Right lobe of liver (tissue), 6 donors: ENCODE measurements at regions not wholly inside any gene's neighbourhood (a gene's known extent, or its start where the extent isn't known, plus 50 kb on each side); places are given as distances from the start of the nearest gene placed in this dataset.

ENCODE experiments used
- ATAC-seq, 4 donors: fragments of 200-7000 bp; cut with Tn5 transposase; one replicate each; pipeline ENCODE4 v1.9.1; 2020; ENCODE audit warnings: mild to moderate bottlenecking in 4 of 4, moderate library complexity in 4 of 4
- DNase-seq, 3 donors: peaks; one replicate each; pipeline ENCODE4 v3.0.0-alpha.2; 2020
- H3K27ac ChIP-seq, 3 donors: fragments of 200-600 bp; one replicate each; pipeline ENCODE4 v1.8.0; 2022
- H3K27me3 ChIP-seq, 2 donors: fragments of 200-600 bp; one replicate each; pipeline ENCODE4 v1.8.0; 2022
- H3K36me3 ChIP-seq, 4 donors: fragments of 200-600 bp; sonication (generic) in 1 of 4; one replicate each; pipeline versions ENCODE4 v1.5.1 to v1.8.0; 2017 to 2022; ENCODE audit warnings: control low read depth in 1 of 4
- H3K4me1 ChIP-seq, 4 donors: fragments of 200-600 bp; sonication (generic) in 1 of 4; one replicate each; pipeline versions ENCODE4 v1.5.1 to v1.8.0; 2017 to 2022; ENCODE audit warnings: control low read depth in 1 of 4
- H3K4me3 ChIP-seq, 3 donors: fragments of 200-600 bp; one replicate each; pipeline ENCODE4 v1.8.0; 2022
- H3K9me3 ChIP-seq, 4 donors: fragments of 200-600 bp; sonication (generic) in 1 of 4; one replicate each; pipeline versions ENCODE4 v1.5.1 to v1.8.0; 2017 to 2022; ENCODE audit warnings: control low read depth in 1 of 4
- CTCF ChIP-seq, 4 donors: fragments of 200-600 bp in 3 of 4; fragments of 450-650 bp in 1 of 4; IDR thresholded peaks; one replicate each; pipeline versions ENCODE4 v1.5.1 to v1.8.0; 2016 to 2022; ENCODE audit warnings: antibody characterized with exemption in 4 of 4, mild to moderate bottlenecking in 2 of 4
- POLR2A ChIP-seq: fragments of 450-650 bp; IDR thresholded peaks from one replicate; pipeline ENCODE4 v1.6.1; 2017; ENCODE audit warnings: antibody characterized with exemption, mild to moderate bottlenecking
- WGBS: methylation state at CpG from one replicate; pipeline ENCODE4 v1.1.6; 2018; ENCODE audit warnings: low coverage, low lambda C conversion rate; ENCODE audit not compliant: insufficient coverage; ENCODE audit errors: missing lambda C conversion rate; 5-methylcytosine and 5-hydroxymethylcytosine counted together
- intact Hi-C, 2 donors: fragments of 100-400 bp; cut with DNase I; formaldehyde crosslinking; loops; one replicate each; pipeline versions ENCODE4 v1.11.2 to v1.14.1; 2022
- donor health status: DM: no; HTN: yes; CAD: no.
- donor health status: DM: no; HTN: no; CAD: no.
- donor health status: DM: no; HTN: no; CAD: no.
- donor health status: DM: no; HTN: yes; CAD: no.
- donor health status: DM: no; HTN: yes; CAD: no.

GRCh38 chr5:27406020-27406419, 367.6 kb upstream of the CDH9 start:
- H3K36me3 ChIP-seq: no peaks in the 10 kb centered on the region
- DNase-seq (no peak), ATAC-seq (no peak)
- H3K4me3 ChIP-seq: no peak overlapping the region
- no peaks in the 10 kb centered on the region for H3K4me1 ChIP-seq
- H3K27ac ChIP-seq: no peak overlapping the region
- 47% methylated on average over 1 of the region's 1 CpG for WGBS
- H3K9me3 ChIP-seq: no peaks in the 10 kb centered on the region
- no peak for TF ChIP-seq POLR2A
- TF ChIP-seq CTCF (IDR thresholded peaks at IDR 0.05): no peak
- intact Hi-C loops: no loop called here
- H3K27me3 ChIP-seq: no peaks in the 10 kb centered on the region

GRCh38 chr5:27403243-27403882, 365.0 kb upstream of the CDH9 start:
- DNase-seq (no peak), ATAC-seq (no peak)
- Histone ChIP-seq H3K36me3 (no peaks in the 10 kb centered on the region), H3K4me1 (no peaks in the 10 kb centered on the region), H3K27ac (no peak overlapping the region), H3K27me3 (no peaks in the 10 kb centered on the region), H3K9me3 (no peaks in the 10 kb centered on the region), H3K4me3 (no peak overlapping the region)
- 40% methylated on average over 5 of the region's 5 CpGs for WGBS
- intact Hi-C loops: no loop called here
- TF ChIP-seq CTCF (IDR thresholded peaks at IDR 0.05): no peak
- no peak for TF ChIP-seq POLR2A

GRCh38 chr5:27402828-27403227, 364.4 kb upstream of the CDH9 start:
- intact Hi-C loops: no loop called here
- Histone ChIP-seq H3K27ac (no peak overlapping the region), H3K36me3 (no peaks in the 10 kb centered on the region), H3K4me1 (no peaks in the 10 kb centered on the region), H3K9me3 (no peaks in the 10 kb centered on the region), H3K4me3 (no peak overlapping the region), H3K27me3 (no peaks in the 10 kb centered on the region)
- WGBS: 51% methylated on average over 3 of the region's 3 CpGs
- TF ChIP-seq CTCF (IDR thresholded peaks at IDR 0.05) (no peak), POLR2A (no peak)
- ATAC-seq (no peak), DNase-seq (no peak)

GRCh38 chr5:27396998-27397397, 358.6 kb upstream of the CDH9 start:
- Histone ChIP-seq H3K4me3 (no peak overlapping the region), H3K27ac (no peak overlapping the region), H3K4me1 (no peaks in the 10 kb centered on the region), H3K9me3 (no peaks in the 10 kb centered on the region), H3K27me3 (no peaks in the 10 kb centered on the region), H3K36me3 (no peaks in the 10 kb centered on the region)
- no peak for TF ChIP-seq POLR2A
- no peak for TF ChIP-seq CTCF (IDR thresholded peaks at IDR 0.05)
- DNase-seq (no peak), ATAC-seq (no peak)
- intact Hi-C loops: no loop called here
- 62% methylated on average over 9 of the region's 9 CpGs for WGBS

- DNase-seq: no peak
- Histone ChIP-seq H3K27ac (no peak overlapping the region), H3K27me3 (no peaks in the 10 kb centered on the region), H3K9me3 (no peaks in the 10 kb centered on the region), H3K36me3 (no peaks in the 10 kb centered on the region), H3K4me1 (no peaks in the 10 kb centered on the region), H3K4me3 (no peak overlapping the region)
- intact Hi-C loops: no loop called here
- ATAC-seq: no peak
- 24% methylated on average over 1 of the region's 1 CpG for WGBS
- no peak for TF ChIP-seq CTCF (IDR thresholded peaks at IDR 0.05)
- no peak for TF ChIP-seq POLR2A
Measured at GRCh38 chr5:27392716-27393115, 354.3 kb upstream of the CDH9 start.
